ENCODE measurements at regions not wholly inside any gene's neighbourhood (a gene's known extent, or its start where the extent isn't known, plus 50 kb on each side); places are given as distances from the start of the nearest gene placed in this dataset.

DNA sequence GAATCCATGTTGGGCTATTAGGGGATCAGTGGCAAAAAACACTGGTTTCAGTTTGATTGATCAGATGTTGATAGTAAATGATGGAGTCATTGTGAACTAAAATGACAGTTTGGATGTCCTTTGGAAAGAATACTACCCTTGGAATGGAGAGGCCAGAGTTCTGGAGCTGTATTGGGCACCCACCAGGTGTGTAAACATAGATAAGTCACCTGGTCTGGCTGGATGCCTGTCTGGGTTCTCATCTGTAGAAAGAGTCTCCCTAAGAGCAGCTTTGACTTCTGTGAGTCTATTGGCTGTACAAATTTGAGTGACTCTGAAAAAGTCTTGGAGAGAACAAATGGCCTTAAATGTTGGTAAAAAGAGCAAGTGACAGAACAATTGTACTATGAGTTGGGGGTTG lies 115.0 kb downstream of the SCP2D1 start:
- DNase-seq: no peak
- intact Hi-C loops (cut with micrococcal nuclease): no loop called here
- H3K4me2 ChIP-seq (replicated peaks; ENCODE audit: extremely low read depth, low read length, poor library complexity, severe bottlenecking): no peak overlapping the region
- no peaks in the 10 kb centered on the region for H3K4me1 Mint-ChIP-seq
- H3K27me3 ChIP-seq (ENCODE audit: control insufficient read depth in 2 of 2, insufficient read depth in 2 of 2, low read length in 2 of 2): no peaks in the 10 kb centered on the region
- H3K27me3 Mint-ChIP-seq (ENCODE audit: low read depth in 3 of 3): peaks cover 0 to 2% (median 0%) of the 10 kb centered on the region in 3 donors
- no peaks in the 10 kb centered on the region for H4K20me1 ChIP-seq (ENCODE audit: insufficient read depth, low read length)
- peaks cover 0 to 8% (median 3%) of the 10 kb centered on the region in 7 donors for H3K9me3 Mint-ChIP-seq
- no peak overlapping the region for H3K4me3 Mint-ChIP-seq
- TF ChIP-seq, protein P1, sequence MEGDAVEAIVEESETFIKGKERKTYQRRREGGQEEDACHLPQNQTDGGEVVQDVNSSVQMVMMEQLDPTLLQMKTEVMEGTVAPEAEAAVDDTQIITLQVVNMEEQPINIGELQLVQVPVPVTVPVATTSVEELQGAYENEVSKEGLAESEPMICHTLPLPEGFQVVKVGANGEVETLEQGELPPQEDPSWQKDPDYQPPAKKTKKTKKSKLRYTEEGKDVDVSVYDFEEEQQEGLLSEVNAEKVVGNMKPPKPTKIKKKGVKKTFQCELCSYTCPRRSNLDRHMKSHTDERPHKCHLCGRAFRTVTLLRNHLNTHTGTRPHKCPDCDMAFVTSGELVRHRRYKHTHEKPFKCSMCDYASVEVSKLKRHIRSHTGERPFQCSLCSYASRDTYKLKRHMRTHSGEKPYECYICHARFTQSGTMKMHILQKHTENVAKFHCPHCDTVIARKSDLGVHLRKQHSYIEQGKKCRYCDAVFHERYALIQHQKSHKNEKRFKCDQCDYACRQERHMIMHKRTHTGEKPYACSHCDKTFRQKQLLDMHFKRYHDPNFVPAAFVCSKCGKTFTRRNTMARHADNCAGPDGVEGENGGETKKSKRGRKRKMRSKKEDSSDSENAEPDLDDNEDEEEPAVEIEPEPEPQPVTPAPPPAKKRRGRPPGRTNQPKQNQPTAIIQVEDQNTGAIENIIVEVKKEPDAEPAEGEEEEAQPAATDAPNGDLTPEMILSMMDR (IDR thresholded peaks at IDR 0.05): no peak
- no peaks in the 10 kb centered on the region for H3K9me3 ChIP-seq (replicated peaks in 1 of 2; ENCODE audit: control insufficient read depth in 1 of 2, insufficient read depth in 1 of 2, low read length in 2 of 2)
- H3K27ac ChIP-seq (ENCODE audit: low read depth in 1 of 2, low read length in 2 of 2): no peak overlapping the region
- H3K79me2 ChIP-seq (ENCODE audit: insufficient read depth, low read length): no peaks in the 10 kb centered on the region
- H2AFZ ChIP-seq (ENCODE audit: insufficient read depth, low read depth, low read length, poor library complexity, severe bottlenecking): no peak overlapping the region
- H3K4me3 ChIP-seq (replicated peaks in 1 of 3; ENCODE audit: low read depth in 2 of 3, low read length in 3 of 3): no peak overlapping the region
- H3K36me3 Mint-ChIP-seq: no peaks in the 10 kb centered on the region
- H3K27ac Mint-ChIP-seq: no peak overlapping the region
- H3K9ac ChIP-seq (ENCODE audit: insufficient read depth, low read length, poor library complexity, severe bottlenecking): no peak overlapping the region
- no peaks in the 10 kb centered on the region for H3K36me3 ChIP-seq (replicated peaks in 1 of 2; ENCODE audit: control insufficient read depth in 1 of 2, insufficient read depth in 2 of 2, low read length in 2 of 2)
- no peaks in the 10 kb centered on the region for H3K4me1 ChIP-seq (ENCODE audit: control insufficient read depth in 1 of 2, insufficient read depth in 2 of 2, low read length in 2 of 2)

DNA sequence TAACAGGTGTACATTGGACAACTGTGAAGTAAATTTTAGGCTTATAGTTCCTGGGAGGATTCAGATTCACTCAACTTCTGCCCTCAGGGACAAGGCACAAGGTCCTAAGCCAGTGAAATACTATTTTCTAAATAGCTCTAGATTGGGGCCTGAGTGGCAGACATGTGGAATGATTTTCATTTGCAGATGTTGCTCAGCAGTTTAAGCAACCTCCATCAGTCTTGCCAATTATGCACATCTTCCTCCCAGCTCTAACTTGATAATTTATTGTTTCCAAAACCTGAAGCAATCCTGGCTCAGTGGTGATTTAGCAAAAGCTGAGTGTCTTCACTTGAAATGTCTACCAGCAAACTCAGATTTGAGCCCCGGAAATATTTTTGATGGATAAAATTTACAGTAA lies 116.2 kb downstream of the SCP2D1 start:
- H3K27me3 Mint-ChIP-seq (ENCODE audit: low read depth in 3 of 3): peaks cover 0 to 2% (median 0%) of the 10 kb centered on the region in 3 donors
- H3K4me2 ChIP-seq (replicated peaks; ENCODE audit: extremely low read depth, low read length, poor library complexity, severe bottlenecking): no peak overlapping the region
- peaks cover 3 to 11% (median 5%) of the 10 kb centered on the region in 7 donors for H3K9me3 Mint-ChIP-seq
- H2AFZ ChIP-seq (ENCODE audit: insufficient read depth, low read depth, low read length, poor library complexity, severe bottlenecking): no peak overlapping the region
- no peak overlapping the region for H3K27ac Mint-ChIP-seq
- intact Hi-C loops (cut with micrococcal nuclease): no loop called here
- H3K36me3 ChIP-seq (replicated peaks in 1 of 2; ENCODE audit: control insufficient read depth in 1 of 2, insufficient read depth in 2 of 2, low read length in 2 of 2): no peaks in the 10 kb centered on the region
- H3K27me3 ChIP-seq (ENCODE audit: control insufficient read depth in 2 of 2, insufficient read depth in 2 of 2, low read length in 2 of 2): no peaks in the 10 kb centered on the region
- no peaks in the 10 kb centered on the region for H4K20me1 ChIP-seq (ENCODE audit: insufficient read depth, low read length)
- H3K27ac ChIP-seq (ENCODE audit: low read depth in 1 of 2, low read length in 2 of 2): no peak overlapping the region
- H3K9ac ChIP-seq (ENCODE audit: insufficient read depth, low read length, poor library complexity, severe bottlenecking): no peak overlapping the region
- DNase-seq: no peak
- H3K4me1 Mint-ChIP-seq: no peaks in the 10 kb centered on the region
- no CpG with 5 or more reads among the region's 1 CpG for WGBS (ENCODE audit: insufficient coverage)
- TF ChIP-seq, protein P1 (IDR thresholded peaks at IDR 0.05): no peak
- no peak overlapping the region for H3K4me3 Mint-ChIP-seq
- no peaks in the 10 kb centered on the region for H3K79me2 ChIP-seq (ENCODE audit: insufficient read depth, low read length)
- no peaks in the 10 kb centered on the region for H3K36me3 Mint-ChIP-seq
- H3K4me1 ChIP-seq (ENCODE audit: control insufficient read depth in 1 of 2, insufficient read depth in 2 of 2, low read length in 2 of 2): no peaks in the 10 kb centered on the region
- H3K4me3 ChIP-seq (replicated peaks in 1 of 3; ENCODE audit: low read depth in 2 of 3, low read length in 3 of 3): no peak overlapping the region
- H3K9me3 ChIP-seq (replicated peaks in 1 of 2; ENCODE audit: control insufficient read depth in 1 of 2, insufficient read depth in 1 of 2, low read length in 2 of 2): no peaks in the 10 kb centered on the region

All from CD14-positive monocyte (primary cell).